HEK293 (cell line): ENCODE measurements at regions not wholly inside any gene's neighbourhood (a gene's known extent, or its start where the extent isn't known, plus 50 kb on each side); places are given as distances from the start of the nearest gene placed in this dataset.

Experiments
- CTCF ChIA-PET: fragments of 350-600 bp; formaldehyde crosslinking; extraction: SDS; loops from one replicate; lab custom pipeline; 2021; ENCODE audit warnings: antibody characterized with exemption; lab: Yijun Ruan, JAX
- POLR2A ChIA-PET: fragments of 300-600 bp; formaldehyde crosslinking; extraction: SDS; loops from one replicate; lab custom pipeline; 2020; ENCODE audit warnings: antibody characterized with exemption, inconsistent platforms; lab: Yijun Ruan, JAX
- H3K27ac ChIP-seq: fragments of 200-500 bp; sonication (Bioruptor generic); 2 replicates; pipeline ENCODE4 v1.5.1; 2014; ENCODE audit warnings: low read depth, low read length, control low read depth, inconsistent platforms; ENCODE audit errors: extremely low read depth
- H3K36me3 ChIP-seq, 2 experiments: fragments of 200-500 bp in 1 of 2; sonication (Bioruptor generic) in 1 of 2; 1 replicate in 1 of 2; 2 replicates in 1 of 2; pipeline ENCODE4 v1.5.1; 2014 to 2017; ENCODE audit warnings: inconsistent platforms in 2 of 2, low read length in 2 of 2; ENCODE audit not compliant: control insufficient read depth in 2 of 2, insufficient read depth in 1 of 2
- H3K4me1 ChIP-seq: fragments of 200-500 bp; sonication (Bioruptor generic); 2 replicates; pipeline ENCODE4 v1.5.1; 2014; ENCODE audit warnings: mild to moderate bottlenecking, low read length, inconsistent platforms; ENCODE audit not compliant: control insufficient read depth, insufficient read depth
- H3K4me3 ChIP-seq: 2 replicates; pipeline ENCODE4 v1.5.1; 2011; ENCODE audit warnings: low read depth, mild to moderate bottlenecking, control low read depth, low read length, moderate library complexity
- H3K9me3 ChIP-seq: fragments of 200-500 bp; sonication (Bioruptor generic); 2 replicates; pipeline ENCODE4 v1.5.1; 2014; ENCODE audit warnings: low read depth, low read length, inconsistent platforms; ENCODE audit not compliant: control insufficient read depth, insufficient read depth
- IKZF3 ChIP-seq: fragments of 450-650 bp; IDR thresholded peaks from 2 replicates; pipeline ENCODE4 v1.5.0; 2018; ENCODE audit warnings: missing biosample characterization, mild to moderate bottlenecking, missing genetic modification characterization, moderate library complexity
- OSR2 ChIP-seq: fragments of 450-650 bp; formaldehyde crosslinking; IDR thresholded peaks from 2 replicates; pipeline ENCODE4 v1.5.1; 2016; ENCODE audit warnings: missing biosample characterization, missing genetic modification characterization
- REST ChIP-seq: fragments of 450-650 bp; formaldehyde crosslinking; IDR thresholded peaks from 2 replicates; pipeline ENCODE4 v1.5.1; 2016; ENCODE audit warnings: missing biosample characterization, missing genetic modification characterization
- SP7 ChIP-seq: fragments of 450-650 bp; formaldehyde crosslinking; IDR thresholded peaks from 2 replicates; pipeline ENCODE4 v1.5.1; 2016; ENCODE audit warnings: missing biosample characterization, missing genetic modification characterization
- TSHZ1 ChIP-seq: fragments of 450-650 bp; formaldehyde crosslinking; IDR thresholded peaks from 2 replicates; pipeline ENCODE4 v1.5.1; 2016; ENCODE audit warnings: missing biosample characterization, missing genetic modification characterization, borderline replicate concordance
- ZBTB10 ChIP-seq: fragments of 450-650 bp; formaldehyde crosslinking; IDR thresholded peaks from 2 replicates; pipeline ENCODE4 v1.5.1; 2016; ENCODE audit warnings: missing biosample characterization, missing genetic modification characterization
- ZFP69B ChIP-seq: fragments of 450-650 bp; formaldehyde crosslinking; IDR thresholded peaks from 2 replicates; pipeline ENCODE4 v1.5.1; 2016; ENCODE audit warnings: missing biosample characterization, missing genetic modification characterization
- ZNF112 ChIP-seq: fragments of 450-650 bp; formaldehyde crosslinking; IDR thresholded peaks from 2 replicates; pipeline ENCODE4 v1.5.0; 2017; ENCODE audit warnings: missing biosample characterization, missing genetic modification characterization
- ZNF324 ChIP-seq: fragments of 450-650 bp; formaldehyde crosslinking; IDR thresholded peaks from 2 replicates; pipeline ENCODE4 v1.5.1; 2016; ENCODE audit warnings: missing biosample characterization, missing genetic modification characterization
- ZNF416 ChIP-seq: fragments of 450-650 bp; formaldehyde crosslinking; IDR thresholded peaks from 2 replicates; pipeline ENCODE4 v1.5.1; 2016; ENCODE audit warnings: missing biosample characterization, missing genetic modification characterization
- ZNF433 ChIP-seq: fragments of 450-650 bp; formaldehyde crosslinking; IDR thresholded peaks from 2 replicates; pipeline ENCODE4 v1.5.1; 2016; ENCODE audit warnings: missing biosample characterization, missing genetic modification characterization, low read depth
- ZNF548 ChIP-seq: fragments of 450-650 bp; formaldehyde crosslinking; IDR thresholded peaks from 2 replicates; pipeline ENCODE4 v1.5.1; 2016; ENCODE audit warnings: missing biosample characterization, missing genetic modification characterization
- ZNF585B ChIP-seq: fragments of 450-650 bp; formaldehyde crosslinking; IDR thresholded peaks from 2 replicates; pipeline ENCODE4 v1.5.1; 2016; ENCODE audit warnings: missing biosample characterization, missing genetic modification characterization
- ZNF624 ChIP-seq: fragments of 450-650 bp; formaldehyde crosslinking; IDR thresholded peaks from 2 replicates; pipeline ENCODE4 v1.5.1; 2017; ENCODE audit warnings: missing biosample characterization, missing genetic modification characterization
- ZNF645 ChIP-seq: fragments of 450-650 bp; formaldehyde crosslinking; IDR thresholded peaks from 2 replicates; pipeline ENCODE4; 2016; ENCODE audit warnings: missing biosample characterization, missing genetic modification characterization
- ZSCAN16 ChIP-seq: fragments of 450-650 bp; formaldehyde crosslinking; IDR thresholded peaks from 2 replicates; pipeline ENCODE4 v1.5.1; 2016; ENCODE audit warnings: missing biosample characterization, missing genetic modification characterization
- ZSCAN5A ChIP-seq: fragments of 450-650 bp; formaldehyde crosslinking; IDR thresholded peaks from 2 replicates; pipeline ENCODE4 v1.5.1; 2016; ENCODE audit warnings: missing biosample characterization, missing genetic modification characterization

- no peak overlapping the region for H3K27ac ChIP-seq
- no peak overlapping the region for H3K4me3 ChIP-seq
- POLR2A ChIA-PET: no interaction called here
- CTCF ChIA-PET: interaction anchor here (0.9 kb wide), 1 partner anchor 11 kb away, joined by 3 read pairs; no protein-coding TSS in a partner anchor
- H3K9me3 ChIP-seq: no peaks in the 10 kb centered on the region
- no peaks in the 10 kb centered on the region for H3K4me1 ChIP-seq
- TF ChIP-seq ZNF624 (no peak), REST (tag by site-specific recombination) (no peak), ZNF416 (no peak), TSHZ1 (tag by site-specific recombination) (no peak), IKZF3 (no peak), OSR2 (tag by site-specific recombination) (no peak), ZNF433 (tag by site-specific recombination) (no peak), ZNF548 (tag by site-specific recombination) (no peak), ZNF645 (tag by site-specific recombination) (no peak), ZFP69B (tag by site-specific recombination) (no peak), ZNF324 (tag by site-specific recombination) (no peak), ZNF112 (tag by site-specific recombination) (no peak), ZNF585B (tag by site-specific recombination) (no peak), ZSCAN16 (no peak), SP7 (tag by site-specific recombination) (no peak), ZBTB10 (tag by site-specific recombination) (no peak), ZSCAN5A (tag by site-specific recombination) (no peak)
- H3K36me3 ChIP-seq: no peaks in the 10 kb centered on the region
Measured at GRCh38 chr17:27082023-27082774, 211.7 kb upstream of the WSB1 start.
